Adrenal gland (tissue), 5 donors: ENCODE measurements at regions not wholly inside any gene's neighbourhood (a gene's known extent, or its start where the extent isn't known, plus 50 kb on each side); places are given as distances from the start of the nearest gene placed in this dataset.

Source experiments
- POLR2A ChIP-seq, 2 donors: fragments of 450-650 bp; IDR thresholded peaks; one replicate each; pipeline ENCODE4 v1.6.1; 2017; ENCODE audit warnings: antibody characterized with exemption in 2 of 2, mild to moderate bottlenecking in 2 of 2, moderate library complexity in 1 of 2
- TF ChIP-seq, protein P1 (sequence below), 6 experiments: fragments of 450-650 bp in 4 of 6; fragments of 200-600 bp in 2 of 6; sonication (generic) in 1 of 6; IDR thresholded peaks; 1 replicate in 5 of 6; 2 replicates in 1 of 6; pipeline versions ENCODE4 v1.5.1 to v1.8.0; 2016 to 2021; ENCODE audit warnings: antibody characterized with exemption in 6 of 6, mild to moderate bottlenecking in 2 of 6, moderate library complexity in 1 of 6
- donor health status: DM: no; HTN: no; CAD: no.

DNA sequence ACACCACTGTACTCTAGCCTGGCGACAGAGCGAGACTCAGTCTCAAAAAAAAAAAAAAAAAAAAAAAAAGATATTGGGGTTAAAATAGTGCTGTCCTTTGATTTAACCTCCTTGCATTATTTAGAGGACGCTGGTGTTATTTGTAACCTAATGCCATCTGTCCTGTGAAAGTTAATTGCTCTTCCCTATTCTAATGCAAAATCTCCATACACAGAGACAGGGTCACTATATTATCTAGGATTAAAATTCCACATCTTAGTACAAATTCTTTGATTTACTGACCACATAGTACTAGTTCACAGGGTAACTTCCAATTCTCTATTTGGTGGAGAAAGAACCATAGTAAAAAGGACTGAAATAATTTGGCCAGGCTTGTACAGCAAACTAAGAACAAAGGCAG is 184.2 kb upstream of the STEAP4 start:
- TF ChIP-seq, protein P1, sequence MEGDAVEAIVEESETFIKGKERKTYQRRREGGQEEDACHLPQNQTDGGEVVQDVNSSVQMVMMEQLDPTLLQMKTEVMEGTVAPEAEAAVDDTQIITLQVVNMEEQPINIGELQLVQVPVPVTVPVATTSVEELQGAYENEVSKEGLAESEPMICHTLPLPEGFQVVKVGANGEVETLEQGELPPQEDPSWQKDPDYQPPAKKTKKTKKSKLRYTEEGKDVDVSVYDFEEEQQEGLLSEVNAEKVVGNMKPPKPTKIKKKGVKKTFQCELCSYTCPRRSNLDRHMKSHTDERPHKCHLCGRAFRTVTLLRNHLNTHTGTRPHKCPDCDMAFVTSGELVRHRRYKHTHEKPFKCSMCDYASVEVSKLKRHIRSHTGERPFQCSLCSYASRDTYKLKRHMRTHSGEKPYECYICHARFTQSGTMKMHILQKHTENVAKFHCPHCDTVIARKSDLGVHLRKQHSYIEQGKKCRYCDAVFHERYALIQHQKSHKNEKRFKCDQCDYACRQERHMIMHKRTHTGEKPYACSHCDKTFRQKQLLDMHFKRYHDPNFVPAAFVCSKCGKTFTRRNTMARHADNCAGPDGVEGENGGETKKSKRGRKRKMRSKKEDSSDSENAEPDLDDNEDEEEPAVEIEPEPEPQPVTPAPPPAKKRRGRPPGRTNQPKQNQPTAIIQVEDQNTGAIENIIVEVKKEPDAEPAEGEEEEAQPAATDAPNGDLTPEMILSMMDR (IDR thresholded peaks at IDR 0.05), result no peak
- TF ChIP-seq POLR2A (IDR thresholded peaks at IDR 0.05), result no peak
